ENCODE measurements at regions not wholly inside any gene's neighbourhood (a gene's known extent, or its start where the extent isn't known, plus 50 kb on each side); places are given as distances from the start of the nearest gene placed in this dataset.

- DNase-seq (ENCODE audit: extremely low read depth, low read depth): no peak
- no peak for TF ChIP-seq CTCF (IDR thresholded peaks at IDR 0.05; ENCODE audit: low read depth, low read length)
Observed at GRCh38 chr1:38381256-38381655, 334.7 kb upstream of the POU3F1 start.

- DNase-seq (ENCODE audit: extremely low read depth, low read depth): no peak
- TF ChIP-seq CTCF (IDR thresholded peaks at IDR 0.05; ENCODE audit: low read depth, low read length): no peak
Observed at GRCh38 chr1:38376577-38376976, 330.0 kb upstream of the POU3F1 start.

- no peak for TF ChIP-seq CTCF (IDR thresholded peaks at IDR 0.05; ENCODE audit: low read depth, low read length)
- DNase-seq (ENCODE audit: extremely low read depth, low read depth): no peak
Observed at GRCh38 chr1:38375035-38375434, 328.4 kb upstream of the POU3F1 start.

GRCh38 chr1:38371505-38371844, 324.9 kb upstream of the POU3F1 start:
- no peak for TF ChIP-seq CTCF (IDR thresholded peaks at IDR 0.05; ENCODE audit: low read depth, low read length)
- no peak for DNase-seq (ENCODE audit: extremely low read depth, low read depth)

- no peak for DNase-seq (ENCODE audit: extremely low read depth, low read depth)
Observed at GRCh38 chr1:38370716-38371504, 324.3 kb upstream of the POU3F1 start.

GRCh38 chr1:38365242-38365641, 318.6 kb upstream of the POU3F1 start:
- no peak for TF ChIP-seq CTCF (IDR thresholded peaks at IDR 0.05; ENCODE audit: low read depth, low read length)
- no peak for DNase-seq (ENCODE audit: extremely low read depth, low read depth)

More at GRCh38 chr1:38370716-38371504, 324.3 kb upstream of the POU3F1 start:
- TF ChIP-seq CTCF (IDR thresholded peaks at IDR 0.05; ENCODE audit: low read depth, low read length): no peak

- DNase-seq (ENCODE audit: extremely low read depth, low read depth): no peak
- no peak for TF ChIP-seq CTCF (IDR thresholded peaks at IDR 0.05; ENCODE audit: low read depth, low read length)
Observed at GRCh38 chr1:38361566-38361965, 315.0 kb upstream of the POU3F1 start.

Measured in AG09319 (cell line).